Natural killer cell treated with Interleukin-12 subunit alpha and Interleukin-12 subunit beta and Interleukin-15 and Interleukin-18, amount 100 ng/mL, for 72 hours (primary cell): ENCODE measurements at regions not wholly inside any gene's neighbourhood (a gene's known extent, or its start where the extent isn't known, plus 50 kb on each side); places are given as distances from the start of the nearest gene placed in this dataset.

Experiments used
- ATAC-seq, 2 donors: fragments of 150-1000 bp; cut with Tn5 transposase in 1 of 2; sonication (Bioruptor Pico), chemical (Tn5 transposase) in 1 of 2; 2 replicates each; pipeline ENCODE4 v1.10.0; 2021
- DNase-seq: peaks from one replicate; pipeline ENCODE4 v3.0.0; 2022; ENCODE audit warnings: low spot score
- H3K27ac Mint-ChIP-seq, 2 donors: 1 replicate in 1 of 2; 2 replicates in 1 of 2; pipeline ENCODE4 v1.8.0; 2022; ENCODE audit warnings: mixed read lengths in 2 of 2, mild to moderate bottlenecking in 1 of 2, moderate library complexity in 1 of 2
- H3K27me3 Mint-ChIP-seq, 2 donors: 1 replicate in 1 of 2; 2 replicates in 1 of 2; pipeline ENCODE4 v1.8.0; 2022; ENCODE audit warnings: mixed read lengths in 2 of 2
- H3K36me3 Mint-ChIP-seq: one replicate; pipeline ENCODE4 v1.8.0; 2022; ENCODE audit warnings: mixed read lengths
- H3K4me1 Mint-ChIP-seq, 2 donors: 1 replicate in 1 of 2; 2 replicates in 1 of 2; pipeline ENCODE4 v1.8.0; 2022; ENCODE audit warnings: low read depth in 2 of 2, mixed read lengths in 2 of 2, mild to moderate bottlenecking in 1 of 2
- H3K4me3 Mint-ChIP-seq: one replicate; pipeline ENCODE4 v1.8.0; 2022; ENCODE audit warnings: mixed read lengths
- H3K9me3 Mint-ChIP-seq: 2 replicates; pipeline ENCODE4 v1.8.0; 2022; ENCODE audit warnings: mixed read lengths

DNA sequence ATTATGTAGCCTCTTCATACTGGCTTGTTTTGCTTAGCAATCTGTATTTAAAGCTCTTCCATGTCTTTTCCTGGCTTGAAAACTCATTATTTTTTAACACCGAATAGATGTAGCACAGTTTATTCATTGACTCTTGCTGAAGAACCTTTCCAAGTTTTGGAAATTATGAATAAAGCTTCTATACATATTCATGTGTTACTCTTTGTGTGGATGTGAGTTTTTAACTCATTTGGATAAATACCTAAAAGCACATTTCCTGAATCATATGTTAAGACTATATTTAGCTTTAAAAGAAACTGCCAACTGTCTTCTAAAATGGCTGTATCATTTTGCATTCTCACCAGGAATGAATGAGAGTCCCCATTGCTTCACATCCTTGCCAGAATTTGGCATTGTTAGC, 2061.7 kb upstream of the AGA start:
- Mint-ChIP-seq H3K9me3 (peaks cover 18% of the 10 kb centered on the region), H3K4me3 (no peak overlapping the region), H3K4me1 (no peaks in the 10 kb centered on the region), H3K36me3 (peaks cover 16% of the 10 kb centered on the region), H3K27me3 (no peaks in the 10 kb centered on the region), H3K27ac (no peak overlapping the region)
- no peak for DNase-seq
- no peak for ATAC-seq

DNA sequence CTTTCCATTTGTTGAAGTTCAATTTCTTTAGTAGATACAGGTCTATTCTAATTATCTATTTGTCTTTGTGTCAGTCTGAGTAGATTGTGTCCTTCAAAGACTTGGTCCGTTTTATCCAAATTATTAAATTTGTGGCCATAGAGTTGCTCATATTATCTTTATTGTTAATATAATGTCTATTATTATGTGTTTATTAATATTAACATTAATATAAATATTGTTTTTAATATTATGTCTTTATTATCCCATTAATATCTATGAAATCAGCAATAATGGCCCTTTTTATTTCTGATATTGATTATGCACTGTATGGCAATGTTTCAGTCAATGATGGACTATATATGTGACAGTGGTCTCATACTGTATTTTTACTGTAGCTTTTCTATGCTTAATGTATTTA, 2067.3 kb upstream of the AGA start:
- H3K36me3 Mint-ChIP-seq, result peaks cover 16% of the 10 kb centered on the region
- no peak overlapping the region for H3K27ac Mint-ChIP-seq
- DNase-seq (no peak), ATAC-seq (no peak)
- no peak overlapping the region for H3K4me3 Mint-ChIP-seq
- no peaks in the 10 kb centered on the region for H3K4me1 Mint-ChIP-seq
- no peaks in the 10 kb centered on the region for H3K27me3 Mint-ChIP-seq
- H3K9me3 Mint-ChIP-seq, result peaks cover 28% of the 10 kb centered on the region

GRCh38 chr4:179521952-179522351, 2079.7 kb upstream of the AGA start:
- H3K9me3 Mint-ChIP-seq, result peaks cover 4% of the 10 kb centered on the region
- H3K4me3 Mint-ChIP-seq, result no peak overlapping the region
- no peak overlapping the region for H3K27ac Mint-ChIP-seq
- H3K36me3 Mint-ChIP-seq, result no peaks in the 10 kb centered on the region
- no peak for DNase-seq
- no peaks in the 10 kb centered on the region for H3K27me3 Mint-ChIP-seq
- ATAC-seq, result no peak
- H3K4me1 Mint-ChIP-seq, result no peaks in the 10 kb centered on the region

GRCh38 chr4:179530958-179531357, 2088.7 kb upstream of the AGA start:
- DNase-seq (no peak), ATAC-seq (no peak)
- no peaks in the 10 kb centered on the region for H3K4me1 Mint-ChIP-seq
- H3K9me3 Mint-ChIP-seq, result peaks cover 30% of the 10 kb centered on the region
- H3K27ac Mint-ChIP-seq, result no peak overlapping the region
- H3K36me3 Mint-ChIP-seq, result peaks cover 4% of the 10 kb centered on the region
- H3K27me3 Mint-ChIP-seq, result no peaks in the 10 kb centered on the region
- H3K4me3 Mint-ChIP-seq, result no peak overlapping the region

DNA sequence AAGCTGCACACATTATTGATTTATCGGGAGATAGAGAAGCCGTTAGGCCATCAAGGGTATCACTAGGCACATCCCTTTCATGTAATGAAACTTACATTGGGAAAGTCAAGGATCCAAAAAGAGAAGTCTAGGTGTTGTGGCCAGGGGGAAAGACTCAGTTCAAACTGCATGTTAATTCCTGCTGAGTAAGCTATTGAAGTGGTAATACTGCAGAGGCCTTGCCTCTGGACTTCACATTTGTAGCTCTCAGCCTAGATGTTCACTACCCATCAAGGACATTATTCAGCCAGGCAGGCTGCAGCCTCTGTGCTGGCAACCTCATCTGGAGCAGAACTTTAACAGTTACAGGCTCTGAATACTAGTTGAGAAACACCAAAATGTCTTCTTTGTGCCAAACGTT, 2094.5 kb upstream of the AGA start:
- DNase-seq (no peak), ATAC-seq (no peak)
- Mint-ChIP-seq H3K27ac (no peak overlapping the region), H3K27me3 (no peaks in the 10 kb centered on the region), H3K4me3 (no peak overlapping the region), H3K9me3 (peaks cover 20% of the 10 kb centered on the region), H3K36me3 (peaks cover 6% of the 10 kb centered on the region), H3K4me1 (no peaks in the 10 kb centered on the region)

DNA sequence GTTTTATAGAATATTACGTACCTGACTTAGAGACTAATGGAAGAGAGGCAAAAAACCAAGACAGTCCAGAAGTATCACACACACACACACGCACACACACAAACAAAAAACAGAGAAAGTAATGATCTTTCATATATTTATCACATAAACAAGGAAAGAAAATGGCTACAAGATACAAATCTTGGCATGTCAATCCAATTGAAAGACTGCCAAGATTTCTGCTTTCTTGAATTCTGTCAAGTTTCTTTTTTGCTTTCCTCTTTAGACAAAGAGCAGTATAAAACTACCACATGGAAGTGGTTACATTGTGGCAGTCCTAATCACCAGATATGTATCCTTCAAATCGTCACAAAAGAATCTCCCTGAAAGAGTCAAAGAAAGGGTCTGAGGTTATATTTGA, 2097.4 kb upstream of the AGA start:
- Mint-ChIP-seq H3K27me3 (no peaks in the 10 kb centered on the region), H3K4me1 (no peaks in the 10 kb centered on the region), H3K4me3 (no peak overlapping the region), H3K36me3 (peaks cover 6% of the 10 kb centered on the region), H3K9me3 (peaks cover 18% of the 10 kb centered on the region), H3K27ac (no peak overlapping the region)
- no peak for ATAC-seq
- no peak for DNase-seq

DNA sequence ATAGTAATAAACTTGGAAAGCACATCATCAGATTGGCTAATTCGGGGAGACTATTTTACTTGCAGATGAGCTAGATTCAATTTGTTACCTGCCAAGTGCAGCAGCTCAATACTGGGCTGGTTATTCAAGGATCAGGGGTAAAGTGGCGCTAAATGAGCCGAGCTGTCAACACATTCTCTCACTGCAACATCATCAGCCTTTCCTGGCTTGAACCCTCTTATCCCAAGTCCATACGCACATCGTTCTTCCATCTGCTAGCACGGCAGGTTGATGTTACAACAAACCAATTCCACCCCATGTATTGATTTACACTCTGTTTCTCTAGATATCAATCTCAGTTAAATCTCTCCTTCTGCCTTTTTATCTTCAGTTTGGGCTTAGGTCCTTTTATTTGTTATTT, 2101.5 kb upstream of the AGA start:
- no peak for ATAC-seq
- Mint-ChIP-seq H3K4me3 (no peak overlapping the region), H3K4me1 (no peaks in the 10 kb centered on the region)

DNA sequence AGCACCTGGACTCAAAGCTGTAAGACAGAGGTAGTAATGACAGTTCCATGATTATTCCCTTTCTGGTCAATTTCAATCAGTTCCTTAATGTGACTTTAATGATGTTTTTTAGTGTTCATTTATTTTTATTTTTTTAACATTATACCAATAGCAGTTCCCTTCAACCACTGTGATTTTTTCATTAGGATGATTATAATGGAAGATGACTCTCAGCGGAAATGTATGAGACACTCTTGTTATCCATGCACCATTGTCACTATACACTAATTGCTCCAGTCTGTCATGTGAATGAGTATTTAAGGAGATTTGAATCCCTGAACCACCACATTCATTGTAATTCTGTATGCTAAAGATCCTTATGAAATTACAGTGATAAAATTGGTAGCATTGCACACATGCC, 2102.3 kb upstream of the AGA start:
- Mint-ChIP-seq H3K9me3 (peaks cover 32% of the 10 kb centered on the region), H3K4me3 (no peak overlapping the region)

More for the DNA sequence above, 2101.5 kb upstream of the AGA start:
- peaks cover 29% of the 10 kb centered on the region for H3K9me3 Mint-ChIP-seq
- DNase-seq, result no peak
- no peaks in the 10 kb centered on the region for H3K27me3 Mint-ChIP-seq
- peaks cover 14% of the 10 kb centered on the region for H3K36me3 Mint-ChIP-seq
- no peak overlapping the region for H3K27ac Mint-ChIP-seq

DNA sequence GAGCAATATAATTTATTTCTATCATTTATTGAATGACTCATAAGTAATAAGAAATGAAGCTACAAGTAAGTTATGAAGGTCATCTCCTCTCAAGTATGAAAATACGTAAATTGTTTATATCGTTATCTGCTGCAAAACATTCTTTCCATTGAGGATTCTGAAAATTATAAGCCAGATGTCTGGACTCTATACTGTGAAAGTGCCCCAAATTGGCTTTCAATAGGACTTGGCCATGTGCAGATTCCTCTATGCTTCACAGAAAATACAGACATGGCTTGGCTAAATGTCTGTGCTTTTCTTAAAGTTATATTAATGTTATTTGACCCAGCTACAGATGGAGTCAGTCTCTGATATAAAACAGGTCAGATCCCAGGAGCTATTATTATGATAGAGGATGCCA, 2109.9 kb upstream of the AGA start:
- peaks cover 34% of the 10 kb centered on the region for H3K9me3 Mint-ChIP-seq
- no peak overlapping the region for H3K4me3 Mint-ChIP-seq
- H3K27ac Mint-ChIP-seq, result no peak overlapping the region
- H3K4me1 Mint-ChIP-seq, result no peaks in the 10 kb centered on the region
- H3K27me3 Mint-ChIP-seq, result no peaks in the 10 kb centered on the region
- H3K36me3 Mint-ChIP-seq, result peaks cover under 1% of the 10 kb centered on the region
- DNase-seq (no peak), ATAC-seq (no peak)

More for the DNA sequence above, 2102.3 kb upstream of the AGA start:
- peaks cover 14% of the 10 kb centered on the region for H3K36me3 Mint-ChIP-seq
- H3K27ac Mint-ChIP-seq, result no peak overlapping the region
- ATAC-seq (no peak), DNase-seq (no peak)
- no peaks in the 10 kb centered on the region for H3K4me1 Mint-ChIP-seq
- no peaks in the 10 kb centered on the region for H3K27me3 Mint-ChIP-seq

DNA sequence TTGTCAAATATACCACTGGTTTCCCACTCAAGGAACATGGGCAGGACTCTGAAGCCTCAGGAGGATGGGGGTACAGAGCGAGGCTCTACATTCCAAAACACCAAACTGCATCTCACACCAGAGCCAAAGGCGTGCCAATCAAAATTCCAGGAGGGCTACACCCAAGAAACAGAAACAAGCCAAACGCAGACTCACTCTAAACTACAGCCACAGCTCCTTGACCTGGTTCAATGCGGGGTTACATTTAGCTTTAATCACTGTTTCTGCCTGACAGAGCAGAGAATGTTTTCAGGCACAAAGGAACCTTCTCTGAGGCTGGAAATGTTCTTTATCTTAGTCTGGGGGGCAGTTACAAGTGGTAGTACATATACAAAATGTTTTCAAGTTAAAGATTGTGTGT, 2121.5 kb upstream of the AGA start:
- no peak for DNase-seq
- Mint-ChIP-seq H3K4me3 (no peak overlapping the region), H3K36me3 (peaks cover 8% of the 10 kb centered on the region), H3K9me3 (peaks cover 33% of the 10 kb centered on the region), H3K27ac (no peak overlapping the region), H3K4me1 (no peaks in the 10 kb centered on the region), H3K27me3 (no peaks in the 10 kb centered on the region)
- no peak for ATAC-seq

DNA sequence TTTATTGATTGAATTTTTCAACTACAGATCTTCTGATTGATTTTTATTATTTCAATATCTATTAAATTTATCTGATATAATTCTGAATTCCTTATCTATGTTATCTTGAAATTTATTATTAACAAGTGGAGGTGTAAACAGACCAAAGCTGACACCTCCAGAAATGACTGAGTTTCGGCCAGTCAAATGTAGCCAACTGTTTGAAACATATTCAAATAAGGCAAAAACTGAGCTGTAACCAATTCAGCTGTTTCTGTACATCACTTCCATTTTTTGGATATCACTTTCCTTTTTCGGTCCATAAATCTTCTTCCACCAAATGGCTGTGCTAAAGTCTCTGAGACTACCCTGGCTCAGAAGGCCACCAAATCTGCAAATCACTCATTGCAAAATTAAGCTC, 2127.3 kb upstream of the AGA start:
- Mint-ChIP-seq H3K36me3 (peaks cover 8% of the 10 kb centered on the region), H3K4me1 (no peaks in the 10 kb centered on the region), H3K4me3 (no peak overlapping the region), H3K27ac (no peak overlapping the region), H3K27me3 (no peaks in the 10 kb centered on the region), H3K9me3 (peaks cover 25% of the 10 kb centered on the region)
- DNase-seq, result no peak
- ATAC-seq, result no peak

- Mint-ChIP-seq H3K27ac (no peak overlapping the region), H3K9me3 (peaks cover 12% of the 10 kb centered on the region), H3K4me3 (no peak overlapping the region), H3K36me3 (no peaks in the 10 kb centered on the region), H3K27me3 (no peaks in the 10 kb centered on the region), H3K4me1 (no peaks in the 10 kb centered on the region)
- no peak for ATAC-seq
- no peak for DNase-seq
These were observed 2140.1 kb upstream of the AGA start for GRCh38 chr4:179582164-179582905.

DNA sequence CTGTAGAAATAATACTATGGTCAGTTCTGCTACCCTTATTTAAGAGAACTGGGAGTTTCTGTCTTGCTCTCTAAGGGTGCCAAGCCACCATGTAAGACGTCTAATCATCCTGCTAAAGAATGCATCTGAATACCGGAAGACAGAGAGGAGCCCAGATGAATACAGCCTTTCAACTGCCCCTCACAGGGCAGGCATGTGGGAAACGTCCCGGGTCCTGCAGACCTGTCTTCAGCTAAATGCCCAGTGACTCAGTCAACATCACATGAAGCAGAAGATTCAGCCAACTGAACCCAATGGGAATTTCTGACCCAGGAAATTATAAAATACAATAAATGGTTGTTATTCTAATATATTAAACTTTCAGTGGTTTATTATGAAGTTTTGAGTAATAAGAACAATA, 2141.0 kb upstream of the AGA start:
- ATAC-seq, result no peak
- Mint-ChIP-seq H3K9me3 (peaks cover 16% of the 10 kb centered on the region), H3K27me3 (no peaks in the 10 kb centered on the region), H3K4me3 (no peak overlapping the region), H3K36me3 (no peaks in the 10 kb centered on the region), H3K4me1 (no peaks in the 10 kb centered on the region), H3K27ac (no peak overlapping the region)
- DNase-seq, result no peak

DNA sequence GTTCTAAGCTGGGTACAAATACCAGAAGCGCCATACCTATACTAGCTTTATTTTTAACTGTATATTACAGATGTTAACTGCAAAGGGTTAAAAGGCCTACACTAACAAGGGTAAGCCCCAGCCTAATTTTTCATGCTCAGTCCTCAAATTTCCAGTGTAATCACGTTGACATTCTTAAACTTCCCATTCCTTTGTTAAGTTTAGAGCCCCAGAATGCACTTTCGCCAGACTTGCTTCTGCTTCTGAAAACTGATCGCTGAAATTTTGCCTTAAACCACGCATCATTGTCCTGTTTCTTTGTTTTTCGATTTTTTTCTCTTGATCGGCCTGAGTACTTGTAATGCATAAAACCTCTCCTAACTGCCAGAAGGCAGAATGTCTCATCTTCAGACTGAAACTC, 2141.9 kb upstream of the AGA start:
- ATAC-seq, result no peak
- peaks cover 13% of the 10 kb centered on the region for H3K9me3 Mint-ChIP-seq

GRCh38 chr4:179585761-179586160, 2143.5 kb upstream of the AGA start:
- ATAC-seq (no peak), DNase-seq (no peak)
- peaks cover 5% of the 10 kb centered on the region for H3K36me3 Mint-ChIP-seq
- no peak overlapping the region for H3K27ac Mint-ChIP-seq
- peaks cover 15% of the 10 kb centered on the region for H3K9me3 Mint-ChIP-seq
- no peak overlapping the region for H3K4me3 Mint-ChIP-seq
- H3K4me1 Mint-ChIP-seq, result no peaks in the 10 kb centered on the region
- no peaks in the 10 kb centered on the region for H3K27me3 Mint-ChIP-seq

More for the DNA sequence above, 2141.9 kb upstream of the AGA start:
- H3K36me3 Mint-ChIP-seq, result no peaks in the 10 kb centered on the region
- no peak for DNase-seq
- no peak overlapping the region for H3K27ac Mint-ChIP-seq
- H3K4me1 Mint-ChIP-seq, result no peaks in the 10 kb centered on the region
- H3K27me3 Mint-ChIP-seq, result no peaks in the 10 kb centered on the region
- H3K4me3 Mint-ChIP-seq, result no peak overlapping the region
